Stimulated activated CD4-positive, alpha-beta T cell treated with anti-CD3 and anti-CD28 coated beads, Interleukin-2, amount 100 ng/mL, for 24 hours (primary cell): ENCODE measurements at regions not wholly inside any gene's neighbourhood (a gene's known extent, or its start where the extent isn't known, plus 50 kb on each side); places are given as distances from the start of the nearest gene placed in this dataset.

Source experiments
- DNase-seq, 2 donors: peaks; one replicate each; pipeline ENCODE4 v3.0.0-alpha.2; 2020

GRCh38 chr20:43304598-43304997 lies 114.9 kb upstream of the PTPRT start:
- no peak for DNase-seq

GRCh38 chr20:43302936-43303335 lies 113.2 kb upstream of the PTPRT start:
- no peak for DNase-seq

GRCh38 chr20:43300901-43301300 lies 111.2 kb upstream of the PTPRT start:
- DNase-seq, result no peak

- no peak for DNase-seq
Observed at GRCh38 chr20:43295781-43296180, 106.1 kb upstream of the PTPRT start.

DNA sequence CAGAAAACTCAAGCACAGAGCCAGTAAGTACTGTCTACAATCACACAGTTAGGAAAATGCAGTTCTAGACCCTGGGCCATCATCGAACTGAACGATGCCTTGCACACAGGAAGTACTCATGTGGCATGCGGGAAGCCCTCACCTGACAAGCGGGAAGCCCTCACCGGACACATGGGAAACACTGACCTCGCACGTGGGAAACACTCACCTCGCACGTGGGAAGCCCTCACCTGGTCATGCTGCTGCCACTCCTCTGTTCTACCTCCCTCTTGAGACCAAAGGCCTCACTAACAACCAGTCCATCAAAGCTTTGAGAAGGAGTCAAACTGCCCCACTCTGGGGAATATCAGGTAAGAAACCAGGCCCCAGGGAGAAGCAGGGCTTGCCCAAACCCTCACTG lies 105.6 kb upstream of the PTPRT start:
- DNase-seq, result no peak

- no peak for DNase-seq
Observed at GRCh38 chr20:43294031-43294430, 104.3 kb upstream of the PTPRT start.

DNA sequence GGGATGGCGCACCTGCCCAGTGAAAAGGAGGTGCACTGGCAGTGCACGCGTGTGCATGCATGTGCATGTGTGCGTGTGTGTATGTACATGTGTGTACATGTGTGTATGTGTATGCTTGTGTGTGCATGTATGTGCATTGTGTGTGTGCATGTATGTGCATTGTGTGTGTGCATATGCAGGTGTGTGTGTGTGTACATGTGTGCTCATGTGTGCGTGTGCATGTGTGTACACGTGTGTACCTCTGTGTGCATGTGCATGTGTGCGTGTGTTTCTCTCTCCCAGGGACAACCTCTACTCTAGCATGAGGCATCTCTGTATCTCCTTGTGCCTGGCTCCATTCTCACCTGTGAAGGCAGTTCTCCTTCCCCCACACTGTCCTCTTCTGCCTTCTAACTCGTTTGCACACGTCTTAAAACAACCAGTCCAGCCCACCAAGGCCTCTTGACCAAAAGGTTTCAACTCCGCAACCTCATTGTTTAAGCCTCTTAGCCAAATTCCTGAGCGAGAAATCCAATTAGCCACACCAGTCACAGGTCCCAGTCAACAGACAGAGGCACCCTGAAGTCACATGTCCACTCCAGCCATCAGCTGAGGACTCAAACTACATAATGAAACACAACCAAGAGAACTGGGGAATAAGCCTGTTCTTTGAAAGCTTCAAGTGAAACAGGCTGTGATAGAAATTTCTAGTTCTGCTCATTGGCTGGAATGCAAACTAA lies 103.5 kb upstream of the PTPRT start:
- no peak for DNase-seq

- no peak for DNase-seq
Observed at GRCh38 chr20:43292222-43292621, 102.5 kb upstream of the PTPRT start.

DNA sequence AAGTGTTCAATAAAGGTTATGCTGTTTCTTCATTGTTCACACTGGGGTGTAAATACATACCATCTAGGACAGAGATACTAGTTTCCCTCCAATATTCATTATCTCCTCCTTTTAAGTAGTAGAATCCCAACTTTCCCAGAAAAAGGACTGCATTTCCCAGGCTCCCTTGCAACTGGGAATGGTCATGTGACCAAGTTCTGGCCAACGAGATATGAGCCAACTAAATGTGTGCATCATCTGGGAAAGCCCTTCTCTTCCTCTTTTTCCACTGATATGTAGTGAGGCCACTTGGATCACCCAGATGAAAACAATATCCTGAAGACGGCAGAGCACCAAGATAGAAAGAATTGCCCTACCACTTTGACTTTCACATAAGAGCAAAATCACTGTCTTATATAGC lies 97.9 kb upstream of the PTPRT start:
- no peak for DNase-seq

DNA sequence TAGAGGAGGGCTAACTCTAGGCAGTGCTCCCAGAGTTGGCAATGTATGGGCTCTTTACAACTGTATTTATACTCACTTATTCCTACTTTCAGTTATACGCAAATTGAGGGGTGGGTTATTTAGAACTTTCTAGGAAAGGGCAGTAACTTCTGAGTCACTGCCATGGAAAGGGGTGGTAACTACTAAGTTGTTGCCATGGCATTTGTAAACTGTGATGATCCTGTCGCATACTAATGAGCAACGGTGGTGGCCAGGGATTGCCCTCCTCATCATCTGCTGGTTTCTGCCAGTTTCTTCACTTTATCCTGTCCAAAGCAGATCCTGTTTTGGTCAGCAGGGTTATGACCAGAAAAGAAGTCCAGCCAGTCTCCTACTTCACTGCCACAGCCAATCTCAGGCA lies 95.5 kb upstream of the PTPRT start:
- no peak for DNase-seq

DNA sequence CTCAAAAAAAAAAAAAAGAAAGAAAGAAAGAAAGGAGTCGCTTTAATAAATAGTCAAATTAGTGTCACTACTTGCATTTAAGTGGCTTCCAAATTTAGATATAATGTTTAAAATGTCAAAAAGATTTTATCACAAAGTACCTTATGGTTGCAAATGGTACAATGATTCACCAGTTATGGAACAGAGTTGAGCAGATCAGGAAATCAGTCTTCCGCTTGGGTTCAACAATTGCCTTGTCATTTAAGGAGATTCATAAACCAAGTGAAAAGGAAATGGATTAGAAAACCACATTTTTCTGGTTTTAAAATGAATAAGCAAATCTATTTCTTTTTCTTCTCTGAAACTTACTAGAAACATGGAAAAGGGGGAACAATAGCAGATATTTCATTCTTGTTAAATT lies 94.8 kb upstream of the PTPRT start:
- DNase-seq, result no peak

GRCh38 chr20:43283126-43283525 lies 93.4 kb upstream of the PTPRT start:
- DNase-seq, result no peak

- DNase-seq, result no peak
Observed at GRCh38 chr20:43271980-43272379, 82.3 kb upstream of the PTPRT start.

GRCh38 chr20:43265449-43265848 lies 75.7 kb upstream of the PTPRT start:
- no peak for DNase-seq

- no peak for DNase-seq
Observed at GRCh38 chr20:43263226-43263625, 73.5 kb upstream of the PTPRT start.

- no peak for DNase-seq
Observed at GRCh38 chr20:43262341-43262740, 72.6 kb upstream of the PTPRT start.

GRCh38 chr20:43255877-43256276 lies 66.2 kb upstream of the PTPRT start:
- DNase-seq, result no peak

DNA sequence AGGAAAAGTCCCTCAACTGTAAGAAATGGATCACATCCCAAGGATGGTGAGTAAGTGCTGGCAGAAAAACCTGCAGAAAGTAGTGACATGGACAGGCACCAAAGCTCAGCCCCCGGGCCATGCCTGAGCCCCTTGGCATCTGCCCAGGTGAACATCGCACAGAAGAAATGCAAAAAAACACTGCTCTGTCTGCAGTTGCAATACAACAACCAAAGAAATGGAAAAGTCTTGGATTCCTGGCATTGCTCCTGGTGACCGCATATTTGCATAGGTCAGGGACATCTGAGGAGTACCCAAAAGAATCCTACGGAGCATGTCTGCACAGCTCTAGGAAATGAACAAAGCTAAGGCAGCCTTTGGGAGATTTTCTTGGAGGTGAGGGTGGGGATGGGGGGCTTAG lies 63.1 kb upstream of the PTPRT start:
- DNase-seq, result no peak

GRCh38 chr20:43248341-43248740 lies 58.6 kb upstream of the PTPRT start:
- DNase-seq, result no peak

DNA sequence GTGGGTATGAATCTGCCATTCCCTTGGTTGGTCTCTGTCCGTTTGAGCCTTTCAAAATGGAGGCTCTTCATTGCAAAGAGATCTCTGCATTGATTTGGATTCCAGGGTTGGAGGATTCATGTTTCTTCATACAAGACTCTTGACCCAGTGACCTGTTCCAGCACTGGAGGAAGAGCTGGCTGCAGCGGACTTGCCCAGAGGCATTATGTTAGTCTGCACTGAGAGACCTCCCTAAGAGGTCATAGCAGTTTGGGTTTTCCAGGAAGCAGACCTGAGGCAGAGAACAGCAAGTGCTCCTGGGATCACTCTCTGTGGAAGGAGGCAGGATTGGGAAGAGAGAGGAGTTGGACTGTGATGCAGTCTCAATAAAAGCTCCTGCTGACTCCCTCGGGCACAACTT lies 57.7 kb upstream of the PTPRT start:
- DNase-seq, result no peak

DNA sequence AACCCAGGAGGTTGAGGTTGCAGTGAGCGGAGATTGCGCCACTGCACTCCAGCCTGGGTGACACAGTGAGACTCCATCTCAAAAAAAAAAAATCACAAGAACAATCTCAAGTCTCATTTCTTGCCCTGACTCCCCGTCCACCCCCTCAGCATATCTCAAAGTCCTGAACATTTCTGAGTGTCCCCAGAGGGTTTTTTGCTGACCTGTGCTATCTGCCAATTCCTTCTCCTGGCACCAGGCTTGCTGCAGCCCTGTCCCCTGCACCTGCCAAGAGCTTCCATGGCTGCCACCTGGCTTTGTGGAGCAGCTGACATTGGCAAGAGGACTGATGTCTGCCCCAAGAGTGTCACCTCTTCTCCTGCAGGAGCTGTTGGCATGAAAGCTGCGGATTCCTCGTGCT lies 54.9 kb upstream of the PTPRT start:
- no peak for DNase-seq

- DNase-seq, result no peak
Observed at GRCh38 chr20:43243672-43244269, 54.1 kb upstream of the PTPRT start.

DNA sequence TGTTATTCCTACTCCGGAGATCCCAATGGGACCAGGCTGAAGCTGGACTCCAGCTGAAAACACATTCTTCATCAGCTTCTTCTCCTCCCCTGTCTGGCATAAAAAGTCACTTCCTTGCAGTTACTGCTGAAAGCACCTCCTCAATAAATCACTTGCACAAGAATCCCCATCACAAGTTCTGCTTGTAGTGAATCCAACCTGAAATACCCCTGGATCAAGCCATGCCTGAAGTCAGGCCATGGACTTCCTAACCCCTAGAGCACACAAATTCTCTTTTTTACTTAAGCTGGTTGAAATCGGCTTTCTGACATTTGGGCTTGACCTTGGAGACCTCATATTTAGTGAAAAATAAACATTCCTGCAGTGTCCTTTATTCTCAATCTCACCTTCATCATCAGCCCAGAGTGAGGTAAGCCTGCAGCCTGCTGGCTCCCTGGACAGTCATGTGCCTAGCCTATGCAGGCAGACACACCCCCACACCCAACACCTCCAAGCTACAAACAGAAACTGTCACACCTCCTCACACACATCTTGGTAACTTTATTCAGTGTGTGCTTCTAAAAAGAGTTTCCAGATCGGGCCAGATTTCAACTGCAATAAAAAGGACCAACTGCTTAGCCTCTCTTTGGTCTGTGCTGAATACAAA lies 51.5 kb upstream of the PTPRT start:
- no peak for DNase-seq
